Adrenal gland (tissue), 9 donors: ENCODE measurements at regions not wholly inside any gene's neighbourhood (a gene's known extent, or its start where the extent isn't known, plus 50 kb on each side); places are given as distances from the start of the nearest gene placed in this dataset.

ENCODE experiments used
- DNase-seq, 7 donors: peaks; one replicate each; pipeline ENCODE4 v3.0.0-alpha.2; 2019 to 2020
- H3K27ac ChIP-seq, 5 donors: fragments of 200-600 bp; sonication (generic) in 4 of 5; 1 replicate in 3 of 5; 2 replicates in 2 of 5; pipeline versions ENCODE4 v1.5.1 to v1.8.0; 2016 to 2020; ENCODE audit warnings: mild to moderate bottlenecking in 1 of 5
- H3K27me3 ChIP-seq: fragments of 200-600 bp; 2 replicates; pipeline ENCODE4 v1.8.0; 2021
- H3K36me3 ChIP-seq, 2 donors: fragments of 200-600 bp; replicated peaks in 1 of 2; 1 replicate in 1 of 2; 2 replicates in 1 of 2; pipeline versions ENCODE4 v1.5.1 to v1.8.0; 2018 to 2022
- H3K4me1 ChIP-seq, 2 donors: fragments of 200-600 bp; replicated peaks in 1 of 2; 1 replicate in 1 of 2; 2 replicates in 1 of 2; pipeline versions ENCODE4 v1.5.1 to v1.8.0; 2018 to 2021
- H3K4me3 ChIP-seq, 4 donors: fragments of 200-600 bp; sonication (generic) in 3 of 4; one replicate each; pipeline ENCODE4 v1.5.1; 2016 to 2018
- H3K9me3 ChIP-seq, 3 donors: fragments of 200-600 bp; sonication (generic) in 1 of 3; replicated peaks in 1 of 3; 1 replicate in 2 of 3; 2 replicates in 1 of 3; pipeline versions ENCODE4 v1.5.1 to v1.8.0; 2016 to 2021
- POLR2A ChIP-seq, 2 donors: fragments of 450-650 bp; IDR thresholded peaks; one replicate each; pipeline ENCODE4 v1.6.1; 2017; ENCODE audit warnings: antibody characterized with exemption in 2 of 2, mild to moderate bottlenecking in 2 of 2, moderate library complexity in 1 of 2
- WGBS, 4 donors: extraction: QIAGEN DNeasy Blood & Tissue Kit in 2 of 4; methylation state at CpG; one replicate each; pipeline versions ENCODE4 v1.1.5 to v1.1.7; 2013 to 2017; 5-methylcytosine and 5-hydroxymethylcytosine counted together
- intact Hi-C, 2 donors: fragments of 100-400 bp; cut with DNase I; formaldehyde crosslinking; loops; one replicate each; pipeline versions ENCODE4 v1.14.1 to v1.15.0; 2022 to 2023
- TF ChIP-seq, protein P1 (sequence below), 6 experiments: fragments of 450-650 bp in 4 of 6; fragments of 200-600 bp in 2 of 6; sonication (generic) in 1 of 6; IDR thresholded peaks; 1 replicate in 5 of 6; 2 replicates in 1 of 6; pipeline versions ENCODE4 v1.5.1 to v1.8.0; 2016 to 2021; ENCODE audit warnings: antibody characterized with exemption in 6 of 6, mild to moderate bottlenecking in 2 of 6, moderate library complexity in 1 of 6
- donor health status: healthy with polysubstance abuse.
- donor health status: Bipolar disorder and iron deficiency.
- donor health status: DM: yes; HTN: yes; CAD: no.
- donor health status: DM: no; HTN: no; CAD: no.
- donor health status: DM: no; HTN: no; CAD: no.

DNA sequence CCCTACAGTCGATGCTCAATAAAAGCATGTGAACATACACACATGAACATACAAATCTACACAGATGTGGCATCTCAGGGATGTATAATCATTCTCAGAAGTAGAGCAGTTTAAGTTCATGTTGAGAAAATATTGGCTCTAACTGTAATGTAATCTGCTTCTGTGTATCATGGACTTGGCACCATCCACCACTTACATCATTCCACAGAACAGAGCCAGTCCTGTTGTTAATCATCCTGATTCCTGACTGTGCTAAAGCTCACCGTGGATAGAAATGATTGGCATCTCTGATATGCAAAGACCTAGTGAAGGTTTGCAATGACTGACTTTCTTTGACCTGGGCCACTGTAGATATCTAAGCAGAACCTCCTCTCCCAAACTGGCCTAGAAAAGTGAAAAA lies 1141.3 kb downstream of the BCL11B start:
- Histone ChIP-seq H3K9me3 (no peaks in the 10 kb centered on the region), H3K4me3 (no peak overlapping the region), H3K27ac (no peak overlapping the region), H3K4me1 (no peaks in the 10 kb centered on the region), H3K36me3 (no peaks in the 10 kb centered on the region), H3K27me3 (no peaks in the 10 kb centered on the region)
- WGBS, 4 donors: 51 to 65% (median 54%) methylated on average over 2 of the region's 2 CpGs
- intact Hi-C loops: no loop called here
- DNase-seq: peak in 3 of 7 donors; percentile 26 to 65 (median 27)
- TF ChIP-seq, protein P1, sequence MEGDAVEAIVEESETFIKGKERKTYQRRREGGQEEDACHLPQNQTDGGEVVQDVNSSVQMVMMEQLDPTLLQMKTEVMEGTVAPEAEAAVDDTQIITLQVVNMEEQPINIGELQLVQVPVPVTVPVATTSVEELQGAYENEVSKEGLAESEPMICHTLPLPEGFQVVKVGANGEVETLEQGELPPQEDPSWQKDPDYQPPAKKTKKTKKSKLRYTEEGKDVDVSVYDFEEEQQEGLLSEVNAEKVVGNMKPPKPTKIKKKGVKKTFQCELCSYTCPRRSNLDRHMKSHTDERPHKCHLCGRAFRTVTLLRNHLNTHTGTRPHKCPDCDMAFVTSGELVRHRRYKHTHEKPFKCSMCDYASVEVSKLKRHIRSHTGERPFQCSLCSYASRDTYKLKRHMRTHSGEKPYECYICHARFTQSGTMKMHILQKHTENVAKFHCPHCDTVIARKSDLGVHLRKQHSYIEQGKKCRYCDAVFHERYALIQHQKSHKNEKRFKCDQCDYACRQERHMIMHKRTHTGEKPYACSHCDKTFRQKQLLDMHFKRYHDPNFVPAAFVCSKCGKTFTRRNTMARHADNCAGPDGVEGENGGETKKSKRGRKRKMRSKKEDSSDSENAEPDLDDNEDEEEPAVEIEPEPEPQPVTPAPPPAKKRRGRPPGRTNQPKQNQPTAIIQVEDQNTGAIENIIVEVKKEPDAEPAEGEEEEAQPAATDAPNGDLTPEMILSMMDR (IDR thresholded peaks at IDR 0.05): no peak

DNA sequence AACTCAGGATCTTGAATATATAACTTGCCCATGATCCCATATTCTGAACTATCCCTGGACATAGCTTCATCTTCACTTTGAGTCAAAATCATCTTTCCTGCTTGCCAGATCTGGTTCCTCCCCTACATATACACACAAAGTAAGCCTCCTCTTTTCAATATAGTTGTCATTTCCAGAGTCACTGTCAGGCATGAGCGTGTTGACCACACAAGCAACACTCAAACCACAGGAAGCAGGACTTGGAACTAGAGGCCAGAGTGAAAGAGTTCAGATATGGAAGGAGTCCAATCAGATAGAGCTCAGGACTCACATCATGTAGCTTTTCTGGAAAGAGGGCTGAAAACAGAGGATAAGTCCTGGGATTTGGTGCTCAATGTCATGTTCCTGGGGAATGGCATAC lies 1140.6 kb downstream of the BCL11B start:
- 46 to 73% (median 63%) methylated on average over 1 of the region's 1 CpG for WGBS, 4 donors
- H3K27me3 ChIP-seq: no peaks in the 10 kb centered on the region
- no peaks in the 10 kb centered on the region for H3K36me3 ChIP-seq
- H3K4me3 ChIP-seq: no peak overlapping the region
- intact Hi-C loops: no loop called here
- H3K4me1 ChIP-seq: no peaks in the 10 kb centered on the region
- H3K9me3 ChIP-seq: no peaks in the 10 kb centered on the region
- no peak overlapping the region for H3K27ac ChIP-seq
- peak in 1 of 7 donors; percentile 3 for DNase-seq
- TF ChIP-seq, protein P1 (IDR thresholded peaks at IDR 0.05): no peak
- TF ChIP-seq POLR2A (IDR thresholded peaks at IDR 0.05): no peak

DNA sequence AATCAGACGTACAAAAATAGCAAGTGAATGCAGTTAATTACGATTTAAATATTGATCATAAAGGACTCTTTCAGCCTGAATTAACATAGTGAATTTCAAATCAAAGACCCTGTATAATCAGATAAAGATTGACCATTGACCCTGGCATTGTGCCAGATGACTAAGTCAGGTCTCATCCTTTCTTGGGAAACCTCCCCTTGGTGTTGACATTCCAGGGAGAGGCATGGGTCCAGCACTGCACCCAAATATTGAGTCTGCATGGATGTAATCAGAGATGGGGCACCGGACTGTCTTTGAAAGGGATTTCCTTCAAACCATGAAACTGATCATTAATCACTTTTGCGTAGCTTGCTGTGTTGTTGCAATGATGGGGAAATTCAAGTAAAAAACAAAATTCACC lies 1138.2 kb downstream of the BCL11B start:
- 62 to 82% (median 71%) methylated on average over 4 of the region's 4 CpGs for WGBS, 4 donors
- intact Hi-C loops: no loop called here
- Histone ChIP-seq H3K4me1 (no peaks in the 10 kb centered on the region), H3K4me3 (no peak overlapping the region), H3K27me3 (peaks cover 3% of the 10 kb centered on the region), H3K36me3 (no peaks in the 10 kb centered on the region), H3K9me3 (no peaks in the 10 kb centered on the region), H3K27ac (no peak overlapping the region)
- DNase-seq: peak in 3 of 7 donors; percentile 16 to 58 (median 18)
- TF ChIP-seq, protein P1 (IDR thresholded peaks at IDR 0.05): no peak
- no peak for TF ChIP-seq POLR2A (IDR thresholded peaks at IDR 0.05)

DNA sequence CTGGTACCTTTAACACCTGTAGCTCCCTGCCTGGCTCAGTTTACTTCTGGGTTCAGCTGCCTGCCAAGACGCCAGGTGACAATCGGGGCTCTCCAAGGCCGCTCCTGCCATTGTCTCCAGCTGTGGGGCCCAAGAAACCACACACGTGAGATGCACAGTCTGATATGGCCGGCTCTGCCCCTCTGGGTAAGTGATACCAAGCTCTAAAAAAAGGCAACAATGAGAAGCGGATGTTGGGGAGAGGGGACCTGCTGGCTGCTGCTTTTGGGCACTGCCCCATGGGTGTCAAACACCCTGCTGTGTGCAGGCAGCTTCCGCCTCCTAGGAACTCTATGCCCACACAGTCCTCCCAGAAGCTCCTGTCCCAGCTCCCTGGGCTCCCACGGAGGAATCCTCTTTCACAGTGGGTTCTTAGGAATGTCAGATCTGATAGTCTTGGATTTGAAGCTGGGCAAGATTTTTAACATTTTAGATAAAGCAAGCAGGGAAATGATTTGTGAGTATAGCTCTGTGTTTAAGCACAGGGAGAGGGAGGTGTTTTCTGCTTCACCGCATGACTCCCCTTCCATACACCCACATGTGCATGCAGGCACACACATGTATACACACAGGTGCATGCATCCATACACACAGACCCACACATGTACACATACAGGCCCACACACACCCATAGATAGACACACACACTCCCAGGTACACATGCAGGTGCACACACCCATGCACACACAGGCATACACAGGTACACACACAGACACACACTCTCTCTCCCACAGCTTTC lies 1135.8 kb downstream of the BCL11B start:
- Histone ChIP-seq H3K4me1 (no peaks in the 10 kb centered on the region), H3K36me3 (no peaks in the 10 kb centered on the region), H3K27ac (no peak overlapping the region), H3K9me3 (no peaks in the 10 kb centered on the region), H3K27me3 (peaks cover 4% of the 10 kb centered on the region), H3K4me3 (no peak overlapping the region)
- TF ChIP-seq POLR2A (IDR thresholded peaks at IDR 0.05): no peak
- TF ChIP-seq, protein P1 (IDR thresholded peaks at IDR 0.05): no peak
- intact Hi-C loops: no loop called here
- DNase-seq: no peak
- 58 to 70% (median 66%) methylated on average over 4 to 9 of the region's 9 CpGs for WGBS, 4 donors
